Activated CD4-positive, alpha-beta T cell treated with anti-CD3 and anti-CD28 coated beads for 36 hours (primary cell): ENCODE measurements at regions not wholly inside any gene's neighbourhood (a gene's known extent, or its start where the extent isn't known, plus 50 kb on each side); places are given as distances from the start of the nearest gene placed in this dataset.

Experiments used
- ATAC-seq: fragments of 200-7000 bp; cut with Tn5 transposase; one replicate; pipeline ENCODE4 v1.10.0; 2021; ENCODE audit warnings: mild to moderate bottlenecking, moderate library complexity
- CTCF ChIA-PET: fragments of 350-600 bp; sonication (Branson Sonifier 250); formaldehyde crosslinking; loops from one replicate; lab custom pipeline; 2021; ENCODE audit warnings: antibody characterized with exemption; lab: Charles Lee
- POLR2A ChIA-PET: fragments of 350-600 bp; sonication (Branson Sonifier 250); formaldehyde crosslinking; loops from one replicate; lab custom pipeline; 2021; ENCODE audit warnings: antibody characterized with exemption, inconsistent platforms; lab: Charles Lee
- DNase-seq: peaks from one replicate; pipeline ENCODE4 v3.0.0-alpha.2; 2020
- H3K27ac Mint-ChIP-seq: one replicate; pipeline ENCODE4 v1.8.0; 2021; ENCODE audit warnings: mixed read lengths
- H3K27me3 Mint-ChIP-seq: one replicate; pipeline ENCODE4 v1.8.0; 2021; ENCODE audit warnings: mixed read lengths
- H3K36me3 Mint-ChIP-seq: one replicate; pipeline ENCODE4 v1.8.0; 2021; ENCODE audit warnings: low read depth, mixed read lengths
- H3K4me1 Mint-ChIP-seq: one replicate; pipeline ENCODE4 v1.8.0; 2021; ENCODE audit warnings: mixed read lengths
- H3K4me3 Mint-ChIP-seq: one replicate; pipeline ENCODE4 v1.8.0; 2021; ENCODE audit warnings: mild to moderate bottlenecking, moderate library complexity, mixed read lengths
- H3K9me3 Mint-ChIP-seq: one replicate; pipeline ENCODE4 v1.8.0; 2021; ENCODE audit warnings: low read depth, mixed read lengths
- intact Hi-C, 2 experiments: fragments of 100-400 bp; cut with DNase I in 1 of 2; cut with micrococcal nuclease in 1 of 2; formaldehyde crosslinking; loops; one replicate each; pipeline versions ENCODE4 v1.14.2 to v1.15.1; 2022 to 2024; cut with DNase I, micrococcal nuclease

GRCh38 chr16:7183768-7184167 lies 148.9 kb upstream of the RBFOX1 start:
- intact Hi-C loops, result no loop called here
- Mint-ChIP-seq H3K27me3 (no peaks in the 10 kb centered on the region), H3K9me3 (peaks cover 8% of the 10 kb centered on the region), H3K27ac (no peak overlapping the region), H3K4me3 (no peak overlapping the region), H3K36me3 (no peaks in the 10 kb centered on the region), H3K4me1 (no peaks in the 10 kb centered on the region)
- DNase-seq (no peak), ATAC-seq (no peak)
- POLR2A ChIA-PET, result no interaction called here
- CTCF ChIA-PET, result no interaction called here

DNA sequence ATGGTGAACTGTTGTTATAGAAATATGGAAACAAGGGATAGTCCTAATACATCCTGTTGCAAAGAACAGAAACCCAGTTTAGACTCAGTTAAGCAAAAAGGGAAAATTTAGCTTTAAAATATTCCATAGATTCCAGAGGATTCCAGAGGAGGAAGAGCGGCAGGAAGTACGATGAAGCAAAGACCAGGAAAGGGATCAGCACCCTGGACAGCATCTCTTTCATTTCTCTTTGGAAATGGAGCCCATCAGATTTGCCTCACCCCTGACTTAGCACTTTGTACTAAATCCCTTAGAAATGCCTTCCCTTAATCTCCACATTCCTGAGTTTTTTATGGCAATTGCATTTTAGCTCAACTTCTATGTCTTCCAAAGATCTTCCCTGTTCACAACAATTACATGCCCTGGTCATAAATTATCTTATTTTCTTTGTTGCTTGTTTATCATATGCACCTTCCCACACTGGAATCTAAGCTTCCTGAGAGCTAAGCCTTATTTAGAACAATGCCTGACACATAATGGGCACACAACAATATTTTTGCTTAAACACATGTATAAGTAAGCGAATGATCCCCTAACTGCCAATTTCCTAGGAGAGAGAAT lies 150.0 kb upstream of the RBFOX1 start:
- no peaks in the 10 kb centered on the region for H3K36me3 Mint-ChIP-seq
- intact Hi-C loops, result no loop called here
- ATAC-seq (no peak), DNase-seq (no peak)
- H3K27ac Mint-ChIP-seq, result no peak overlapping the region
- H3K4me3 Mint-ChIP-seq, result no peak overlapping the region
- POLR2A ChIA-PET, result no interaction called here
- H3K4me1 Mint-ChIP-seq, result no peaks in the 10 kb centered on the region
- CTCF ChIA-PET, result no interaction called here
- H3K9me3 Mint-ChIP-seq, result peaks cover 12% of the 10 kb centered on the region
- no peaks in the 10 kb centered on the region for H3K27me3 Mint-ChIP-seq

DNA sequence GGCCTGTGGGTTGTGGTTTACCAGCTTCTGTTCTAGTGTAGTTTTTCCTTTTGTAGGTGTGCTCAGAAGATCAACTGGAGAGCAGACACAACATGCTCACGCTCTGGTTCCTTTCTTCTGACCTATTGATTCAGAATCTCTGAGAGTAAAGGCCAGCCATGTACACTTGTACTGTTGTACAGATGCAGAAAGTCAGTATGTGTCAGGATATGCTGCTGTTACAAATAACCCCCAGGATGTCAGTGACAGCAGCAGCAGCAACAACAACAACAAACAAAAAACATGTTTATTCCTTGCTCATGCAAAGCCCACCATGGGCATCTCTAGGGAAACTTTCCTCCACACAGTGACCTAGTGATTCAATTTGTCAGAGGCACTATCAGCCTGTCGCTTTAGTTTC lies 154.8 kb upstream of the RBFOX1 start:
- Mint-ChIP-seq H3K4me1 (no peaks in the 10 kb centered on the region), H3K36me3 (no peaks in the 10 kb centered on the region), H3K9me3 (peaks cover 17% of the 10 kb centered on the region), H3K4me3 (no peak overlapping the region), H3K27ac (no peak overlapping the region), H3K27me3 (no peaks in the 10 kb centered on the region)
- ChIA-PET CTCF (no interaction called here), POLR2A (no interaction called here)
- no peak for ATAC-seq
- intact Hi-C loops, result no loop called here
- DNase-seq, result no peak

DNA sequence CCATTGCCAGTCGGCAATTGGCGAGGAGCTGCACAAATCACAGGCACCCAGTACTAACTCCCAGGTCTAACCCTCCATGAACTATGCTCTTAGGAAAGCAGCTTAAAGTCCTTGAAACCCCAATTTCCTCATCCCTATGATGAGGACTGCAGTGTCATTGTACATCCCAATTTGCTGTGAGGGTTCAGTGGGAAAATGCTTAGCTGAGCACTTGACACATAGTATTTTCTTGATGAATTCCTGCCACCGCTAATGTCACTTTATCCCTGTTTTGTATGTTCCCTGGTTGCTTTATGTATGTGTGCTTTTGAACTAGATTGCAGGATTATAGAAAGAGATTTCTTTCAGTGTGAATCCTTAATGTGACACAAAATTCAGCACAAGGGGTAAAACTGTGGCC lies 161.5 kb upstream of the RBFOX1 start:
- Mint-ChIP-seq H3K9me3 (peaks cover 5% of the 10 kb centered on the region), H3K36me3 (no peaks in the 10 kb centered on the region), H3K27me3 (no peaks in the 10 kb centered on the region), H3K4me3 (no peak overlapping the region), H3K27ac (no peak overlapping the region), H3K4me1 (no peaks in the 10 kb centered on the region)
- intact Hi-C loops, result no loop called here
- CTCF ChIA-PET, result no interaction called here
- POLR2A ChIA-PET, result no interaction called here
- DNase-seq, result no peak
- ATAC-seq, result no peak

DNA sequence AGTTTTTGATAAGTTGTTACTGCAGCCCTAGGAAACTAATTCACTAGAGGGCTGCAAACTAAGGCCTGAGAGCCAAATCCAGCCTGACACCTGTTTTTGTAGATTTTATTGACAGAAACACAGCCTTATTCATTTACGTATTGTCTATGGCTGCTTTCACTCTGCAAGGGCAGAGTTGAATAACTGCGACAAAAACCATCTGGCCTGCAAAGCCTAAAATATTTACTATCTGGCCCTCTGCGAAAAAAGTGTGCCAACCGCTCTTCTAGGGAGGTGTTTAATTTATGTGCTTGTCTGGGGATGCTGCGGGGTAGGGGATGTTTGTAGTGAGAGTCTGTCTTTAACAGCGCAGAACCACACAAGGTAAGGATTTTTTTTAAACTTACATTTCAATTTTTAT lies 165.0 kb upstream of the RBFOX1 start:
- POLR2A ChIA-PET, result no interaction called here
- H3K27ac Mint-ChIP-seq, result no peak overlapping the region

GRCh38 chr16:7161891-7162290 lies 170.8 kb upstream of the RBFOX1 start:
- H3K9me3 Mint-ChIP-seq, result peaks cover 21% of the 10 kb centered on the region
- H3K4me3 Mint-ChIP-seq, result no peak overlapping the region
- intact Hi-C loops, result no loop called here
- no peaks in the 10 kb centered on the region for H3K4me1 Mint-ChIP-seq
- ChIA-PET POLR2A (no interaction called here), CTCF (no interaction called here)
- H3K27me3 Mint-ChIP-seq, result no peaks in the 10 kb centered on the region
- no peaks in the 10 kb centered on the region for H3K36me3 Mint-ChIP-seq
- ATAC-seq (no peak), DNase-seq (no peak)
- no peak overlapping the region for H3K27ac Mint-ChIP-seq

More for the DNA sequence above, 165.0 kb upstream of the RBFOX1 start:
- CTCF ChIA-PET, result no interaction called here
- intact Hi-C loops, result no loop called here
- Mint-ChIP-seq H3K4me1 (no peaks in the 10 kb centered on the region), H3K9me3 (peaks cover 9% of the 10 kb centered on the region), H3K4me3 (no peak overlapping the region), H3K27me3 (no peaks in the 10 kb centered on the region), H3K36me3 (no peaks in the 10 kb centered on the region)
- DNase-seq, result no peak
- no peak for ATAC-seq

DNA sequence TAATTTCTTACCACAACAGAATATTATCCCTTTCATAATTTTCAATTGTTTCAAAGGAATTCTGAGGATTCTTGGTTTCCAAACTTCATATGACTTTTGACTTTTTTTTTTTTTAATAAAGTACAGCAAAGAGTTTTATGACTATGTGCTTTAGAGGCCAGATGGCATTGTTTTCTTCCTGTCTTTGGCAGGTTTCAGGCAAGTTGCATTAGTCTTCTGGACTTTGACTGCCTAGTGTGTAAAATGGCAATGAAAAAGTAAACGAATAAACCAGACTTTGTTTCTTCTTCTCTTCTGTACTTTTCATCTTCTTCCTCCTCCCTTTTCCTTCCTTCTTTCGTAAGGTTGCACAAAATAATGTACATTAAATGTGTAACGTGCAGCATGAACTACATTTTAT lies 172.6 kb upstream of the RBFOX1 start:
- Mint-ChIP-seq H3K36me3 (no peaks in the 10 kb centered on the region), H3K4me3 (no peak overlapping the region), H3K4me1 (no peaks in the 10 kb centered on the region), H3K27ac (no peak overlapping the region), H3K9me3 (peaks cover 15% of the 10 kb centered on the region), H3K27me3 (no peaks in the 10 kb centered on the region)
- CTCF ChIA-PET, result no interaction called here
- DNase-seq, result no peak
- intact Hi-C loops, result no loop called here
- POLR2A ChIA-PET, result no interaction called here
- no peak for ATAC-seq

GRCh38 chr16:7158481-7158880 lies 174.2 kb upstream of the RBFOX1 start:
- Mint-ChIP-seq H3K4me1 (no peaks in the 10 kb centered on the region), H3K27ac (no peak overlapping the region), H3K4me3 (no peak overlapping the region), H3K27me3 (no peaks in the 10 kb centered on the region), H3K36me3 (no peaks in the 10 kb centered on the region), H3K9me3 (peaks cover 19% of the 10 kb centered on the region)
- ATAC-seq (no peak), DNase-seq (no peak)
- ChIA-PET POLR2A (no interaction called here), CTCF (no interaction called here)
- intact Hi-C loops, result no loop called here

- Mint-ChIP-seq H3K27ac (no peak overlapping the region), H3K36me3 (no peaks in the 10 kb centered on the region), H3K9me3 (peaks cover 26% of the 10 kb centered on the region), H3K27me3 (no peaks in the 10 kb centered on the region), H3K4me3 (no peak overlapping the region), H3K4me1 (no peaks in the 10 kb centered on the region)
- no peak for ATAC-seq
- DNase-seq, result no peak
- intact Hi-C loops, result no loop called here
- CTCF ChIA-PET, result no interaction called here
- POLR2A ChIA-PET, result no interaction called here
Measured at GRCh38 chr16:7150230-7150629, 182.4 kb upstream of the RBFOX1 start.

GRCh38 chr16:7148606-7149005 lies 184.0 kb upstream of the RBFOX1 start:
- DNase-seq (no peak), ATAC-seq (no peak)
- ChIA-PET POLR2A (no interaction called here), CTCF (no interaction called here)
- Mint-ChIP-seq H3K4me1 (no peaks in the 10 kb centered on the region), H3K36me3 (no peaks in the 10 kb centered on the region), H3K27me3 (no peaks in the 10 kb centered on the region), H3K27ac (no peak overlapping the region), H3K4me3 (no peak overlapping the region), H3K9me3 (peaks cover 26% of the 10 kb centered on the region)
- intact Hi-C loops, result no loop called here

GRCh38 chr16:7140899-7141298 lies 191.7 kb upstream of the RBFOX1 start:
- no peaks in the 10 kb centered on the region for H3K4me1 Mint-ChIP-seq
- CTCF ChIA-PET, result no interaction called here

GRCh38 chr16:7137560-7138330 lies 194.9 kb upstream of the RBFOX1 start:
- CTCF ChIA-PET, result no interaction called here
- Mint-ChIP-seq H3K36me3 (no peaks in the 10 kb centered on the region), H3K27me3 (no peaks in the 10 kb centered on the region), H3K4me3 (no peak overlapping the region), H3K4me1 (no peaks in the 10 kb centered on the region), H3K27ac (no peak overlapping the region), H3K9me3 (peaks cover 15% of the 10 kb centered on the region)
- ATAC-seq, result no peak
- POLR2A ChIA-PET, result no interaction called here
- no peak for DNase-seq
- intact Hi-C loops, result no loop called here

More at GRCh38 chr16:7140899-7141298, 191.7 kb upstream of the RBFOX1 start:
- Mint-ChIP-seq H3K27ac (no peak overlapping the region), H3K9me3 (peaks cover 14% of the 10 kb centered on the region), H3K4me3 (no peak overlapping the region), H3K36me3 (no peaks in the 10 kb centered on the region), H3K27me3 (no peaks in the 10 kb centered on the region)
- intact Hi-C loops, result no loop called here
- DNase-seq (no peak), ATAC-seq (no peak)
- POLR2A ChIA-PET, result no interaction called here
